Osteocyte (in vitro differentiated cells): ENCODE measurements at regions not wholly inside any gene's neighbourhood (a gene's known extent, or its start where the extent isn't known, plus 50 kb on each side); places are given as distances from the start of the nearest gene placed in this dataset.

ENCODE experiments used
- DNase-seq: peaks from one replicate; pipeline ENCODE4 v3.0.0; 2021; ENCODE audit warnings: mixed read lengths; ENCODE audit not compliant: unreplicated experiment; ENCODE audit errors: extremely low spot score
- H3K27ac Mint-ChIP-seq: one replicate; pipeline ENCODE4 v1.8.0; 2021; ENCODE audit warnings: mild to moderate bottlenecking, mixed read lengths; ENCODE audit not compliant: unreplicated experiment
- H3K27me3 Mint-ChIP-seq: one replicate; pipeline ENCODE4 v1.8.0; 2021; ENCODE audit warnings: mixed read lengths; ENCODE audit not compliant: unreplicated experiment
- H3K36me3 Mint-ChIP-seq: one replicate; pipeline ENCODE4 v1.8.0; 2021; ENCODE audit warnings: mixed read lengths; ENCODE audit not compliant: unreplicated experiment
- H3K4me1 Mint-ChIP-seq: one replicate; pipeline ENCODE4 v1.8.0; 2021; ENCODE audit warnings: mixed read lengths; ENCODE audit not compliant: unreplicated experiment
- H3K4me3 Mint-ChIP-seq: one replicate; pipeline ENCODE4 v1.8.0; 2021; ENCODE audit warnings: mild to moderate bottlenecking, moderate library complexity, mixed read lengths; ENCODE audit not compliant: unreplicated experiment
- H3K9me3 Mint-ChIP-seq: one replicate; pipeline ENCODE4 v1.8.0; 2021; ENCODE audit warnings: mixed read lengths; ENCODE audit not compliant: unreplicated experiment
- TF ChIP-seq, protein P1 (sequence below): fragments of 200-600 bp; sonication (generic); IDR thresholded peaks from 2 replicates; pipeline ENCODE4 v1.5.0; 2021; ENCODE audit warnings: antibody characterized with exemption, mild to moderate bottlenecking, moderate library complexity

DNA sequence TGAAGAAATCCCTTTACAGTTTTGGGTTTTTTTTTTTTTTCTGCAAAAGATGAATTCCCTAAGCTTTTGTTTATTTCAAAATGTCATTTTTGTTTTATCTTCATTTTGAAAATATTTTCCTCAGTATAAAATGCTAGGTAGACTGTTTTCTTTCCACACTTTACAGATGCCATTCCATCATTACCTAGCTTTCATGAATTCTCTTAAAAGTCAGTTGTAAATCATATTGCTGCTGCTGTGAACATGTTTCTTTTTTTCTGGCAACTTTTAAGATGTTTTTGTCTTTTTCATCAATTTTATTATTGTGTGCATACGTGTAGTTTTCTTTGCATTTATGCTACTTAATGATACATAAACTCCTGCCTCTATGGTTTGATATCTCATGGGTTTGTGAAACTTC, 168.3 kb downstream of the FAXC start:
- Mint-ChIP-seq H3K4me3 (no peak overlapping the region), H3K4me1 (no peaks in the 10 kb centered on the region), H3K27ac (no peak overlapping the region), H3K27me3 (no peaks in the 10 kb centered on the region), H3K36me3 (no peaks in the 10 kb centered on the region), H3K9me3 (peaks cover 28% of the 10 kb centered on the region)
- TF ChIP-seq, protein P1, sequence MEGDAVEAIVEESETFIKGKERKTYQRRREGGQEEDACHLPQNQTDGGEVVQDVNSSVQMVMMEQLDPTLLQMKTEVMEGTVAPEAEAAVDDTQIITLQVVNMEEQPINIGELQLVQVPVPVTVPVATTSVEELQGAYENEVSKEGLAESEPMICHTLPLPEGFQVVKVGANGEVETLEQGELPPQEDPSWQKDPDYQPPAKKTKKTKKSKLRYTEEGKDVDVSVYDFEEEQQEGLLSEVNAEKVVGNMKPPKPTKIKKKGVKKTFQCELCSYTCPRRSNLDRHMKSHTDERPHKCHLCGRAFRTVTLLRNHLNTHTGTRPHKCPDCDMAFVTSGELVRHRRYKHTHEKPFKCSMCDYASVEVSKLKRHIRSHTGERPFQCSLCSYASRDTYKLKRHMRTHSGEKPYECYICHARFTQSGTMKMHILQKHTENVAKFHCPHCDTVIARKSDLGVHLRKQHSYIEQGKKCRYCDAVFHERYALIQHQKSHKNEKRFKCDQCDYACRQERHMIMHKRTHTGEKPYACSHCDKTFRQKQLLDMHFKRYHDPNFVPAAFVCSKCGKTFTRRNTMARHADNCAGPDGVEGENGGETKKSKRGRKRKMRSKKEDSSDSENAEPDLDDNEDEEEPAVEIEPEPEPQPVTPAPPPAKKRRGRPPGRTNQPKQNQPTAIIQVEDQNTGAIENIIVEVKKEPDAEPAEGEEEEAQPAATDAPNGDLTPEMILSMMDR: no peak
- no peak for DNase-seq

DNA sequence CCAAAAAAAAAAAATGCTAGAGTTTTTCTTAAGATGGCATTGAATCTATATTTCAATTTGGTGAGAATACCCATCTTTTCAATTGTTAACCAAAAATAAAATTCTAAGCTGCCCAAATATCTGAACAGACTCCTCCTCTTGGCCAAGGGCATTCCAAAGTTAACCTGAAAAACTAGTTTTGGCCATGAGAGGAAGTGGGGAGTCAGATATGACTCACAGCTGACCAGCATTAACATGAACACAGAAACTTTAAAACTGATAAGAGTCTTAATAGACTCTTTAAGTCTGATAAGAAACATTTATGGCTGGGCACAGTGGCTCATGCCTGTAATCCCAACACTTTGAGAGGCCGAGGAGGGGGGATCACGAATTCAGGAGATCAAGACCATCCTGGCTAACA, 171.3 kb downstream of the FAXC start:
- DNase-seq: no peak
- H3K4me1 Mint-ChIP-seq: no peaks in the 10 kb centered on the region
- TF ChIP-seq, protein P1: no peak
- no peak overlapping the region for H3K4me3 Mint-ChIP-seq
- peaks cover 28% of the 10 kb centered on the region for H3K9me3 Mint-ChIP-seq
- no peaks in the 10 kb centered on the region for H3K27me3 Mint-ChIP-seq
- no peaks in the 10 kb centered on the region for H3K36me3 Mint-ChIP-seq
- no peak overlapping the region for H3K27ac Mint-ChIP-seq

DNA sequence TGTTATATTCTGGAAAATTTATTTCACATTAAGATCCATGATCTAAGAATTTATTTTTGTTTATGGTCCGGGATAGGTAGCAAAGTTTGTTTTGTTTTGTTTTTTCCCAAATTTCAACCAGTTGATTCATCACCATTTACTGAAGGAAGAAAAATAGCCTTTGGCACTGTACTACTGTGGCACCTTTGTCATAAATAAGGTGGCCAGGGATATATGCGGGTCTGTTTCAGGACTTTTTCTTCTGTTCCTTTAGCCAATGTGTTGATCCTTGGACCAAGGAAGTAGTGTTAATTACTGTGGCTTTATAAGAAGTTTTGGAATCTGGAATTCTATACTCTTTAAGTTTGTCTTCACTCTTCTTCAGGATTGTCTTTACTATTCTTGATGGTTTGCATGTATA, 171.7 kb downstream of the FAXC start:
- TF ChIP-seq, protein P1: no peak
- no peaks in the 10 kb centered on the region for H3K36me3 Mint-ChIP-seq
- no peak overlapping the region for H3K27ac Mint-ChIP-seq
- H3K4me1 Mint-ChIP-seq: no peaks in the 10 kb centered on the region
- no peaks in the 10 kb centered on the region for H3K27me3 Mint-ChIP-seq
- H3K9me3 Mint-ChIP-seq: peaks cover 28% of the 10 kb centered on the region
- DNase-seq: no peak
- H3K4me3 Mint-ChIP-seq: no peak overlapping the region

DNA sequence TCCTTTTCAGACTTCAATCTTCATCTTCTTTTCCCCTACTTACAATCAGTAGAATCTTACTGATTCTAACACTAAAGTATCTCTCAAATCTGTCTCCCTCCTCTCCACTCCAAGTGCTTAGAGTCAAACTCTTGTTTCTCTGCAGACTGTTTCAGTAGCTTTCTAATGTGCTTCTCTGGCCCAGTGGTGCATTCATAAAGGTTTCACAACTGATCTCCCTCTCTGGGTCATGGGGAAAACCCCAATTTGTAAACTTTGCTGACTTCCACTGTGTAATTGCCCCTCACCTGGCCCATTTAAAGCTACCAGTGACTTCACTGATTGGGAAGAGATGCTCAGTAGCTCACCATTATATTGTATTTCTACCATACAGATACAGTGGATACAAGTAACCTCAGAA, 183.6 kb downstream of the FAXC start:
- H3K27ac Mint-ChIP-seq: no peak overlapping the region
- TF ChIP-seq, protein P1: no peak
- no peaks in the 10 kb centered on the region for H3K27me3 Mint-ChIP-seq
- no peaks in the 10 kb centered on the region for H3K4me1 Mint-ChIP-seq
- DNase-seq: no peak
- no peak overlapping the region for H3K4me3 Mint-ChIP-seq
- H3K36me3 Mint-ChIP-seq: no peaks in the 10 kb centered on the region
- no peaks in the 10 kb centered on the region for H3K9me3 Mint-ChIP-seq

DNA sequence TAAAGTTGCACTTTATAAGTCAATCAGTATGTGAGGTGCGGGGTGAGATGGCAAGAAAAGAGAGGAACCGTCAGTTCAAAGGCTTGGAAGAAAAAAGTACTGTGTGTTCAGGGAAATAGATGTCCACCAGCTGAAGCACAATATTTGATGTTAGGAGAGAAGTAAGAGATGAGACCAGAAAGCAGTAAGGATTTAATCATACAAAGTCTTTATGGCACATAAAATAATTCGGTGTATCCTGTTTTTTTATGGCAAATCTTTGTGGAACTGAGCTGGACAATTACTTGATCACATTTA, 197.2 kb downstream of the FAXC start:
- H3K9me3 Mint-ChIP-seq: no peaks in the 10 kb centered on the region
- no peaks in the 10 kb centered on the region for H3K36me3 Mint-ChIP-seq
- no peak overlapping the region for H3K27ac Mint-ChIP-seq
- H3K27me3 Mint-ChIP-seq: peaks cover 3% of the 10 kb centered on the region
- TF ChIP-seq, protein P1: no peak
- H3K4me1 Mint-ChIP-seq: no peaks in the 10 kb centered on the region
- DNase-seq: no peak
- H3K4me3 Mint-ChIP-seq: no peak overlapping the region
